Ascending aorta (tissue), 2 donors: ENCODE measurements at regions not wholly inside any gene's neighbourhood (a gene's known extent, or its start where the extent isn't known, plus 50 kb on each side); places are given as distances from the start of the nearest gene placed in this dataset.

ENCODE experiments used
- DNase-seq, 2 donors: peaks; one replicate each; pipeline ENCODE4 v3.0.0-alpha.2; 2019; ENCODE audit warnings: low spot score in 2 of 2
- H3K27ac ChIP-seq, 2 donors: fragments of 200-600 bp; sonication (generic); one replicate each; pipeline ENCODE4 v1.5.1; 2016 to 2017; ENCODE audit warnings: mild to moderate bottlenecking in 1 of 2
- H3K27me3 ChIP-seq: fragments of 200-600 bp; sonication (generic); one replicate; pipeline ENCODE4 v1.5.1; 2017
- H3K36me3 ChIP-seq, 2 donors: fragments of 200-600 bp; sonication (generic); one replicate each; pipeline ENCODE4 v1.5.1; 2016
- H3K4me1 ChIP-seq, 2 donors: fragments of 200-600 bp; sonication (generic); one replicate each; pipeline ENCODE4 v1.5.1; 2016 to 2017; ENCODE audit warnings: mild to moderate bottlenecking in 1 of 2
- H3K4me3 ChIP-seq, 2 donors: fragments of 200-600 bp; sonication (generic); one replicate each; pipeline ENCODE4 v1.5.1; 2016 to 2017; ENCODE audit warnings: mild to moderate bottlenecking in 1 of 2
- H3K9me3 ChIP-seq, 2 donors: fragments of 200-600 bp; sonication (generic); one replicate each; pipeline ENCODE4 v1.5.1; 2016
- CTCF ChIP-seq, 3 experiments: fragments of 200-600 bp in 2 of 3; fragments of 450-650 bp in 1 of 3; sonication (generic) in 2 of 3; IDR thresholded peaks; one replicate each; pipeline ENCODE4 v1.5.1; 2016 to 2019; ENCODE audit warnings: antibody characterized with exemption in 3 of 3, mild to moderate bottlenecking in 1 of 3, moderate library complexity in 1 of 3
- intact Hi-C: fragments of 100-400 bp; cut with DNase I; formaldehyde crosslinking; loops from one replicate; pipeline ENCODE4 v1.15.1; 2023

DNA sequence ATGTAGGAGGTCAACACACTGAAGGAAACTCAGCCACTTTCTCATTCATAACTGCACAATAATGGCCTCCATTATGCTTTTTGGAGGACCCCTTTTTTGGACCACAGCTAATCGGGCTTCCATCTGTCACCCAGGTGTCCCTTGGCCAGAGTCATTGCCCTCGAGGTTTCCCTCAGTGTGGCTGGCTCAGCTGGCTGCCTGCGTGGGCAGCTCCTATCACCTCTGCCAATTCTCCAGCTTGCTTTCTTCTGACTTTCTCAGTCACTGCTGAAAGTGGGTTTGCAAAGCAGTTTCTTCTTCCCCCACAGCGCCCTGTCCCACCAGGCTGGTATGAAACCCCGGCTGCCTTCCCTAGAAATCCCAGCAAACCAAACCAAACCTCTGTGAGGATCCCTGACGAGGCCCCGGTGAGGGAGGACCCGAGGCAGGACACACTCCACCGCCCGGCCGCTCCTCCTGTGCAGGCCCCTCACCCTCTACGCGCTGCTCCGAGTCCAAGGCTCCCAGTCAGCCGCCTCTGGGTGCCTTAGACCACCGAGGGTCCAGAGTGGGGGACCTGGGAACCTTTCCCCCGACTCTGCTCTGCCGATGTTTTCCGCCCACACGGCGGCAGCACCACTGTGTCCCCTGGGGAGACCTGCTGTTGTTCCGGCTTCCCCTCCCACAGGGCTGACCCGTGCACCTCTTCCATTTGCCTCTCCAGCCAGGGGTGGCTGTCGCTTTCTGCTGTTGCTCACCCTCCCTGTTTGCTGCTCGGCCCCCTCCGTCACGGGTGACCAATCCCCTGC, 109.5 kb downstream of the TENT4A start:
- Histone ChIP-seq H3K27me3 (no peaks in the 10 kb centered on the region), H3K27ac (no peak overlapping the region), H3K4me1 (no peaks in the 10 kb centered on the region), H3K9me3 (peaks cover 0 to 16% of the 10 kb centered on the region in 2 donors), H3K36me3 (no peaks in the 10 kb centered on the region), H3K4me3 (peak overlapping the region in 1 of 2 donors; percentile 26)
- TF ChIP-seq CTCF (IDR thresholded peaks at IDR 0.05), result no peak
- intact Hi-C loops, result no loop called here
- DNase-seq, result no peak

DNA sequence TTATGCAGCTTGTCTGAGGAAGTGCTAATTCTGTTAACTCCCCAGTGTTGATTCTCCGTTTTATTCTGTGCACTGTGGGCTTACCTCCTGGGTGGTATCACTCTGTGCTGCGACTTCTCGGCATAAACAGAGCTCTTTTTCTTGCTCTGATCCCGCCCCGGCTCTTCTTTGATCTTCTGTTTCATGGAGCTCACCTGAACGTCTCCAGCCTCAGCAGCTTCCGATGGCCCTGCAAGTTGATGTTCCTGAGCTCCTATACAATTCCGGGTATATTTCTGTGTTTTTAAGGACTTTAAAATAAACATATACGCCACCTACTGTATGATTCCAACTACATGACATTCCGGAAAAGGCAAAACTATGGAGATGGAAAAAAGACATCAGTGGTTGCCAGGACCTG, 110.8 kb downstream of the TENT4A start:
- H3K4me3 ChIP-seq, result no peak overlapping the region
- no peak for TF ChIP-seq CTCF (IDR thresholded peaks at IDR 0.05)
- intact Hi-C loops, result no loop called here
- peaks cover 0 to 16% of the 10 kb centered on the region in 2 donors for H3K9me3 ChIP-seq
- no peak for DNase-seq
- no peak overlapping the region for H3K27ac ChIP-seq
- no peaks in the 10 kb centered on the region for H3K4me1 ChIP-seq
- no peaks in the 10 kb centered on the region for H3K27me3 ChIP-seq
- H3K36me3 ChIP-seq, result no peaks in the 10 kb centered on the region

- no peak for DNase-seq
- H3K27ac ChIP-seq, result no peak overlapping the region
- H3K9me3 ChIP-seq, result peaks cover 0 to 14% of the 10 kb centered on the region in 2 donors
- intact Hi-C loops, result no loop called here
- H3K27me3 ChIP-seq, result no peaks in the 10 kb centered on the region
- H3K4me3 ChIP-seq, result no peak overlapping the region
- no peaks in the 10 kb centered on the region for H3K36me3 ChIP-seq
- H3K4me1 ChIP-seq, result no peaks in the 10 kb centered on the region
- TF ChIP-seq CTCF (IDR thresholded peaks at IDR 0.05), result no peak
Observed at GRCh38 chr5:6825678-6826244, 112.5 kb downstream of the TENT4A start.

DNA sequence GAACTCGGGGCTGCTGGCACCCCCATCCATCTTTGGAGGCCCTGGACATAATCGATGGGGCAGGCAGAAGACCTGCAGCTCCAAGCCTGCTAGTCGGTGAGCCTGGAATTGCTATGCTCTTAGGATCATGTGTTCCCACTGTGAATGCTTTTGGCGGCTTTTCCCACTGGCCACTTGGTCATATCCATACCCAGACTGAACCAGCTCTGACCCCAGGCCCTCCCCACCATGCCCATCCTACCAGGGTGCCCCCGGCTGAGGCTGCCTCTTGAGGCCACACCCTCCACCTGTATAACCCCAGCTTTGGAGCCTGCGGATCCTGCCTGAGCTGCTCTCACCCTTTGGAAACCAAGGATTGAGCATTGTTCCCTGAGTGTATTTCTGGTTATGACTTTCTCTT, 113.5 kb downstream of the TENT4A start:
- DNase-seq, result no peak

GRCh38 chr5:6827526-6828219, 114.4 kb downstream of the TENT4A start:
- H3K4me1 ChIP-seq, result peaks cover 0 to 4% of the 10 kb centered on the region in 2 donors
- H3K36me3 ChIP-seq, result no peaks in the 10 kb centered on the region
- peak overlapping the region in 1 of 2 donors; percentile 9 for H3K4me3 ChIP-seq
- no peaks in the 10 kb centered on the region for H3K9me3 ChIP-seq
- TF ChIP-seq CTCF (IDR thresholded peaks at IDR 0.05), result no peak
- intact Hi-C loops, result no loop called here
- no peak for DNase-seq
- H3K27me3 ChIP-seq, result no peaks in the 10 kb centered on the region
- H3K27ac ChIP-seq, result no peak overlapping the region

More for the DNA sequence above, 113.5 kb downstream of the TENT4A start:
- Histone ChIP-seq H3K36me3 (no peaks in the 10 kb centered on the region), H3K4me1 (no peaks in the 10 kb centered on the region), H3K27ac (no peak overlapping the region), H3K9me3 (peaks cover 0 to 4% of the 10 kb centered on the region in 2 donors), H3K4me3 (no peak overlapping the region), H3K27me3 (no peaks in the 10 kb centered on the region)
- intact Hi-C loops, result no loop called here
- no peak for TF ChIP-seq CTCF (IDR thresholded peaks at IDR 0.05)
